Natural killer cell (primary cell): ENCODE measurements at regions not wholly inside any gene's neighbourhood (a gene's known extent, or its start where the extent isn't known, plus 50 kb on each side); places are given as distances from the start of the nearest gene placed in this dataset.

ENCODE experiments used
- ATAC-seq, 3 donors: fragments of 150-1000 bp in 2 of 3; fragments of 200-7000 bp in 1 of 3; cut with Tn5 transposase; 1 replicate in 1 of 3; 2 replicates in 2 of 3; pipeline ENCODE4 v1.10.0; 2021; ENCODE audit warnings: mild to moderate bottlenecking in 2 of 3, moderate library complexity in 2 of 3
- DNase-seq, 2 donors: peaks; one replicate each; pipeline versions ENCODE4 v3.0.0 to v3.0.0-alpha.2; 2013 to 2021; ENCODE audit warnings: mixed read lengths in 1 of 2
- H3K27ac ChIP-seq: one replicate; pipeline ENCODE4 v1.5.1; 2013; ENCODE audit warnings: mild to moderate bottlenecking, low read length
- H3K27me3 ChIP-seq: one replicate; pipeline ENCODE4 v1.6.1; 2013; ENCODE audit warnings: low read length; ENCODE audit not compliant: control insufficient read depth, insufficient read depth
- H3K36me3 ChIP-seq: one replicate; pipeline ENCODE4 v1.6.1; 2013; ENCODE audit warnings: low read length; ENCODE audit not compliant: control insufficient read depth, insufficient read depth
- H3K4me1 ChIP-seq: one replicate; pipeline ENCODE4 v1.6.1; 2013; ENCODE audit warnings: low read length; ENCODE audit not compliant: control insufficient read depth, insufficient read depth
- H3K4me3 ChIP-seq: one replicate; pipeline ENCODE4 v1.5.1; 2013; ENCODE audit warnings: low read length
- H3K9me3 ChIP-seq: one replicate; pipeline ENCODE4 v1.6.1; 2013; ENCODE audit warnings: low read length; ENCODE audit not compliant: control insufficient read depth, insufficient read depth
- H3K27ac Mint-ChIP-seq, 2 donors: one replicate each; pipeline ENCODE4 v1.8.0; 2022; ENCODE audit warnings: mild to moderate bottlenecking in 2 of 2, mixed read lengths in 2 of 2, moderate library complexity in 1 of 2
- H3K27me3 Mint-ChIP-seq, 2 donors: one replicate each; pipeline ENCODE4 v1.8.0; 2022; ENCODE audit warnings: low read depth in 2 of 2, mixed read lengths in 2 of 2
- H3K36me3 Mint-ChIP-seq: one replicate; pipeline ENCODE4 v1.8.0; 2022; ENCODE audit warnings: mixed read lengths
- H3K4me1 Mint-ChIP-seq, 2 donors: one replicate each; pipeline ENCODE4 v1.8.0; 2022; ENCODE audit warnings: mixed read lengths in 2 of 2
- H3K4me3 Mint-ChIP-seq: one replicate; pipeline ENCODE4 v1.8.0; 2022; ENCODE audit warnings: mild to moderate bottlenecking, moderate library complexity, mixed read lengths
- H3K9me3 Mint-ChIP-seq, 2 donors: one replicate each; pipeline ENCODE4 v1.8.0; 2022; ENCODE audit warnings: mixed read lengths in 2 of 2
- WGBS: methylation state at CpG from one replicate; pipeline ENCODE4 v1.1.7; 2013; ENCODE audit warnings: missing lambda C conversion rate; ENCODE audit not compliant: insufficient coverage; 5-methylcytosine and 5-hydroxymethylcytosine counted together
- intact Hi-C: fragments of 100-400 bp; cut with micrococcal nuclease; formaldehyde crosslinking; loops from one replicate; pipeline ENCODE4 v1.14.2; 2022
- TF ChIP-seq, protein P1 (sequence below): fragments of 200-600 bp; IDR thresholded peaks from one replicate; pipeline ENCODE4 v1.8.0; 2022; ENCODE audit warnings: antibody characterized with exemption

DNA sequence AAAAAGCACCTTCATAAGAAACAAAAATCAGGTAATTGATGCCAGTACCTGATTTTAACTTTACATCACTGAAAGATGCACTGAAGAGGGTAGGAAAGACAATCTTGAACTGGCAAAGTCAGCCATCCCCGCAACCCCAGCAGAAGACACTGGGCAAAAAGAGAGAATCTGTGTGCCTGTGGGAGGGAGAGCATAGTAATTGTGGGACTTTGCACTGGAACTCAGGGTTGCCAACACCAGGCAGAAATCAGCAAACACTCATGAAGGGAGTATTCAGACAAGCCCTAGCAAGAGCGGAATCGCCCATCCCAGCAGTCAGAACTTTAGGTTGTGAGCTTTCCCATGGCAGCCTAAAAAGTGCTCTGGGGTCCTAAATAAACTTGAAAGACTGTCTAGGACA lies 344.6 kb upstream of the GJE1 start:
- H3K36me3 ChIP-seq: no peaks in the 10 kb centered on the region
- TF ChIP-seq, protein P1, sequence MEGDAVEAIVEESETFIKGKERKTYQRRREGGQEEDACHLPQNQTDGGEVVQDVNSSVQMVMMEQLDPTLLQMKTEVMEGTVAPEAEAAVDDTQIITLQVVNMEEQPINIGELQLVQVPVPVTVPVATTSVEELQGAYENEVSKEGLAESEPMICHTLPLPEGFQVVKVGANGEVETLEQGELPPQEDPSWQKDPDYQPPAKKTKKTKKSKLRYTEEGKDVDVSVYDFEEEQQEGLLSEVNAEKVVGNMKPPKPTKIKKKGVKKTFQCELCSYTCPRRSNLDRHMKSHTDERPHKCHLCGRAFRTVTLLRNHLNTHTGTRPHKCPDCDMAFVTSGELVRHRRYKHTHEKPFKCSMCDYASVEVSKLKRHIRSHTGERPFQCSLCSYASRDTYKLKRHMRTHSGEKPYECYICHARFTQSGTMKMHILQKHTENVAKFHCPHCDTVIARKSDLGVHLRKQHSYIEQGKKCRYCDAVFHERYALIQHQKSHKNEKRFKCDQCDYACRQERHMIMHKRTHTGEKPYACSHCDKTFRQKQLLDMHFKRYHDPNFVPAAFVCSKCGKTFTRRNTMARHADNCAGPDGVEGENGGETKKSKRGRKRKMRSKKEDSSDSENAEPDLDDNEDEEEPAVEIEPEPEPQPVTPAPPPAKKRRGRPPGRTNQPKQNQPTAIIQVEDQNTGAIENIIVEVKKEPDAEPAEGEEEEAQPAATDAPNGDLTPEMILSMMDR: no peak
- peaks cover 3 to 11% of the 10 kb centered on the region in 2 donors for H3K9me3 Mint-ChIP-seq
- H3K27ac ChIP-seq: no peak overlapping the region
- H3K27me3 Mint-ChIP-seq: no peaks in the 10 kb centered on the region
- intact Hi-C loops: no loop called here
- H3K27ac Mint-ChIP-seq: no peak overlapping the region
- no peaks in the 10 kb centered on the region for H3K9me3 ChIP-seq
- DNase-seq (no peak), ATAC-seq (no peak)
- 98% methylated on average over 3 of the region's 3 CpGs for WGBS
- H3K4me1 ChIP-seq: no peaks in the 10 kb centered on the region
- no peaks in the 10 kb centered on the region for H3K4me1 Mint-ChIP-seq
- H3K4me3 Mint-ChIP-seq: no peak overlapping the region
- H3K4me3 ChIP-seq: no peak overlapping the region
- no peaks in the 10 kb centered on the region for H3K27me3 ChIP-seq
- H3K36me3 Mint-ChIP-seq: peaks cover 10% of the 10 kb centered on the region

DNA sequence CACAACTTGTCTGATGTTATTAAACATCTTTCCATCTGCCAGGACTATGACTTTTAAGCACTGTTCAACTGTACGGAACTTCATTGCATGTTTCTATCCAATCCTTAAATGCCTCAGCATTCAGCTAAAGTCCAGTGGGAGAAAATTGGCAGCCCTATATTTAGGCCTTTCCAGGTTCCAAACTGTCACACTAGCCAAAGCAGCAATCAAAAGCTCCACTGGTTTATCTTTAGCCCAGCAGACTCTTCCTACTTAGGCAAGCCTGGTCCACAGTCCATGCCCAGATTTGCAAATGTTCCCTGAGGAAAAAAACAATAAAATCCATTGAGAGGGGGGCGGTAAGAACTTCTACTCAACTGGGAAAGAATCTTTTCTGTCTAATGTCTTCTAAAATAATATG lies 349.1 kb upstream of the GJE1 start:
- Histone ChIP-seq H3K9me3 (no peaks in the 10 kb centered on the region), H3K4me1 (no peaks in the 10 kb centered on the region), H3K27ac (no peak overlapping the region), H3K4me3 (no peak overlapping the region), H3K36me3 (no peaks in the 10 kb centered on the region), H3K27me3 (no peaks in the 10 kb centered on the region)
- ATAC-seq (no peak), DNase-seq (no peak)
- TF ChIP-seq, protein P1: no peak
- Mint-ChIP-seq H3K4me1 (no peaks in the 10 kb centered on the region), H3K27ac (no peak overlapping the region), H3K36me3 (no peaks in the 10 kb centered on the region), H3K27me3 (no peaks in the 10 kb centered on the region), H3K9me3 (peaks cover 0 to 6% of the 10 kb centered on the region in 2 donors), H3K4me3 (no peak overlapping the region)
- intact Hi-C loops: no loop called here
- 88% methylated on average over 1 of the region's 2 CpGs for WGBS

DNA sequence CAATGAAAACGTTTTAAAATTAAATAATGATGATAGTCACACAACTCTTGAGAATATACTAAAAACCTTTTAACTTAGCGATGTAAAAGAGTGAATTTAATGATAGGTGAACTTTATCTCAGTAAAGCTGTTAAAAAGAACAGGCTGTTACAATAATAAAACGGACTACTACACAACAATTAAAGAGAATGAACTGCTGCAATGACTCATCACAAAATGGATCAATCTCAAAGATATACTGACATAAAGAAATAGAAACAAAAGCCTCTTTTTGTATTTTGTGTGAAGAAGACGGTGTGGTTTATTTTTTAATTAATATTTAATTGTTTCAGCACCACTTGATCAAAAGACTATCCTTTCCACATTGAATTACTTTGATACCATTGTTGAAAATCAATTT lies 352.4 kb upstream of the GJE1 start:
- Mint-ChIP-seq H3K27ac (no peak overlapping the region), H3K9me3 (peaks cover 0 to 10% of the 10 kb centered on the region in 2 donors), H3K27me3 (no peaks in the 10 kb centered on the region), H3K4me1 (no peaks in the 10 kb centered on the region), H3K4me3 (no peak overlapping the region), H3K36me3 (no peaks in the 10 kb centered on the region)
- Histone ChIP-seq H3K36me3 (no peaks in the 10 kb centered on the region), H3K27ac (no peak overlapping the region), H3K9me3 (no peaks in the 10 kb centered on the region), H3K4me1 (no peaks in the 10 kb centered on the region), H3K27me3 (no peaks in the 10 kb centered on the region), H3K4me3 (no peak overlapping the region)
- TF ChIP-seq, protein P1: no peak
- WGBS: 100% methylated on average over 1 of the region's 4 CpGs
- ATAC-seq (no peak), DNase-seq (no peak)
- intact Hi-C loops: no loop called here

DNA sequence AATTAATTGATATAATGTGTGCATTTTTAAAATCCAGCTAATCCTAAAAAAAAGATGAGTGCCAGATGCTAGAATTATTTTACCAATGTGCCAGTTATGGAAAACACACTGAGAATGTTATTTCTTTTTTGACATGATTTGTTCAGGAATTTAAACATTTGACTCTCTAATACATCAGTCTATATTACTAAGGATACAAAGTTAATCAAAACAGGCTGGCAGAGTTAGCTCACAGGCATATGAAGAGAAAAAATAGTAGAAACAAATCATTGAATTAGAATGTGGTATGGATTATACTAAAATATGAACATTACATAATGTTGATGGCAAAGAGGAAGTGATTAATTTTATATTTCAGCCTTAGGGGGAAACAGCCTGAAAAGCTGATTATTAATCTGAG lies 368.3 kb upstream of the GJE1 start:
- H3K27ac ChIP-seq: no peak overlapping the region
- DNase-seq: no peak
- intact Hi-C loops: no loop called here
- no peak for ATAC-seq
- Mint-ChIP-seq H3K9me3 (peaks cover 7 to 15% of the 10 kb centered on the region in 2 donors), H3K27ac (no peak overlapping the region), H3K27me3 (no peaks in the 10 kb centered on the region), H3K4me1 (no peaks in the 10 kb centered on the region), H3K4me3 (no peak overlapping the region), H3K36me3 (peaks cover 2% of the 10 kb centered on the region)
- H3K4me3 ChIP-seq: no peak overlapping the region
- no peaks in the 10 kb centered on the region for H3K4me1 ChIP-seq
- no peaks in the 10 kb centered on the region for H3K9me3 ChIP-seq
- no peaks in the 10 kb centered on the region for H3K27me3 ChIP-seq
- no peaks in the 10 kb centered on the region for H3K36me3 ChIP-seq
- TF ChIP-seq, protein P1: no peak
